Spleen (tissue), 11 donors: ENCODE measurements at regions not wholly inside any gene's neighbourhood (a gene's known extent, or its start where the extent isn't known, plus 50 kb on each side); places are given as distances from the start of the nearest gene placed in this dataset.

Experiments used
- DNase-seq: peaks from one replicate; pipeline ENCODE4 v3.0.0-alpha.2; 2020
- H3K27ac ChIP-seq, 8 donors: fragments of 200-600 bp; sonication (generic) in 7 of 8; 1 replicate in 4 of 8; 2 replicates in 4 of 8; pipeline versions ENCODE4 v1.5.0 to v1.8.0; 2016 to 2021; ENCODE audit warnings: inconsistent platforms in 4 of 8, mild to moderate bottlenecking in 4 of 8, moderate library complexity in 1 of 8
- H3K27me3 ChIP-seq, 7 donors: fragments of 200-600 bp; sonication (generic) in 6 of 7; replicated peaks in 1 of 7; 1 replicate in 4 of 7; 2 replicates in 3 of 7; pipeline versions ENCODE4 v1.5.0 to v1.8.0; 2016 to 2021; ENCODE audit warnings: inconsistent platforms in 3 of 7, mild to moderate bottlenecking in 1 of 7
- H3K36me3 ChIP-seq, 6 donors: fragments of 200-600 bp; sonication (generic) in 5 of 6; 1 replicate in 4 of 6; 2 replicates in 2 of 6; pipeline versions ENCODE4 v1.5.0 to v1.8.0; 2016 to 2021; ENCODE audit warnings: inconsistent platforms in 2 of 6
- H3K4me1 ChIP-seq, 6 donors: fragments of 200-600 bp; sonication (generic) in 5 of 6; 1 replicate in 3 of 6; 2 replicates in 3 of 6; pipeline versions ENCODE4 v1.5.0 to v1.8.0; 2016 to 2021; ENCODE audit warnings: inconsistent platforms in 3 of 6
- H3K4me3 ChIP-seq, 8 donors: fragments of 200-600 bp; sonication (generic) in 7 of 8; 1 replicate in 4 of 8; 2 replicates in 4 of 8; pipeline versions ENCODE4 v1.5.0 to v1.8.0; 2016 to 2021; ENCODE audit warnings: inconsistent platforms in 4 of 8, mild to moderate bottlenecking in 4 of 8, moderate library complexity in 2 of 8
- H3K9me3 ChIP-seq, 8 donors: fragments of 200-600 bp; sonication (generic) in 7 of 8; 1 replicate in 4 of 8; 2 replicates in 4 of 8; pipeline versions ENCODE4 v1.5.0 to v1.8.0; 2016 to 2021; ENCODE audit warnings: inconsistent platforms in 4 of 8
- CTCF ChIP-seq, 11 experiments: fragments of 200-600 bp in 7 of 11; fragments of 450-650 bp in 4 of 11; sonication (generic) in 4 of 11; IDR thresholded peaks in 8 of 11; conservative IDR thresholded peaks in 3 of 11; 1 replicate in 7 of 11; 2 replicates in 4 of 11; pipeline versions ENCODE4 v1.4.0 to v1.8.0; 2016 to 2021; ENCODE audit warnings: antibody characterized with exemption in 11 of 11, inconsistent platforms in 4 of 11, mild to moderate bottlenecking in 1 of 11
- POLR2A ChIP-seq, 3 donors: fragments of 450-650 bp; IDR thresholded peaks; one replicate each; pipeline ENCODE4 v1.5.1; 2017; ENCODE audit warnings: antibody characterized with exemption in 3 of 3, mild to moderate bottlenecking in 1 of 3
- POLR2AphosphoS5 ChIP-seq, 3 donors: sonication (generic); formaldehyde crosslinking; IDR thresholded peaks; one replicate each; pipeline ENCODE4 v1.5.1; 2017; ENCODE audit warnings: antibody characterized with exemption in 3 of 3
- WGBS, 5 donors: extraction: QIAGEN DNeasy Blood & Tissue Kit in 3 of 5; methylation state at CpG; one replicate each; pipeline versions ENCODE4 v1.1.5 to v1.1.7; 2013 to 2018; 5-methylcytosine and 5-hydroxymethylcytosine counted together
- intact Hi-C: fragments of 100-400 bp; cut with DNase I; formaldehyde crosslinking; loops from one replicate; pipeline ENCODE4 v1.15.0; 2023; ENCODE audit warnings: low total_unique reads
- donor health status: healthy with polysubstance abuse.
- donor health status: DM: no; HTN: no; CAD: no; lungs with moderate emphysema.
- donor health status: DM: no; HTN: no; CAD: no.
- donor health status: Bipolar disorder and iron deficiency.
- donor health status: healthy.
- donor health status: DM: no; HTN: no; CAD: no.
- donor health status: DM: yes; HTN: yes; CAD: no.

GRCh38 chr20:34189572-34190163, 51.6 kb upstream of the ASIP start:
- no peak for DNase-seq
- H3K27me3 ChIP-seq: peaks cover 0 to 12% (median 0%) of the 10 kb centered on the region in 7 donors
- H3K9me3 ChIP-seq: no peaks in the 10 kb centered on the region
- no peaks in the 10 kb centered on the region for H3K36me3 ChIP-seq
- H3K4me1 ChIP-seq: no peaks in the 10 kb centered on the region
- intact Hi-C loops: no loop called here
- WGBS, 5 donors: 72 to 86% (median 80%) methylated on average over 4 to 8 of the region's 8 CpGs
- TF ChIP-seq POLR2A (IDR thresholded peaks at IDR 0.05): no peak
- TF ChIP-seq CTCF (IDR thresholded peaks at IDR 0.05 in 8 of 11, conservative IDR thresholded peaks at IDR 0.05 in 3 of 11): no peak
- TF ChIP-seq POLR2AphosphoS5 (IDR thresholded peaks at IDR 0.05): no peak
- H3K4me3 ChIP-seq: no peak overlapping the region
- no peak overlapping the region for H3K27ac ChIP-seq

GRCh38 chr20:34190262-34190661, 51.0 kb upstream of the ASIP start:
- H3K9me3 ChIP-seq: no peaks in the 10 kb centered on the region
- no peak overlapping the region for H3K4me3 ChIP-seq
- TF ChIP-seq POLR2A (IDR thresholded peaks at IDR 0.05) (no peak), CTCF (IDR thresholded peaks at IDR 0.05 in 8 of 11, conservative IDR thresholded peaks at IDR 0.05 in 3 of 11) (no peak), POLR2AphosphoS5 (IDR thresholded peaks at IDR 0.05) (no peak)
- no peak overlapping the region for H3K27ac ChIP-seq
- H3K4me1 ChIP-seq: no peaks in the 10 kb centered on the region
- H3K27me3 ChIP-seq: peaks cover 0 to 12% (median 0%) of the 10 kb centered on the region in 7 donors
- intact Hi-C loops: no loop called here
- no peaks in the 10 kb centered on the region for H3K36me3 ChIP-seq
- DNase-seq: no peak
- WGBS, 5 donors: 53 to 64% (median 59%) methylated on average over 3 of the region's 3 CpGs

DNA sequence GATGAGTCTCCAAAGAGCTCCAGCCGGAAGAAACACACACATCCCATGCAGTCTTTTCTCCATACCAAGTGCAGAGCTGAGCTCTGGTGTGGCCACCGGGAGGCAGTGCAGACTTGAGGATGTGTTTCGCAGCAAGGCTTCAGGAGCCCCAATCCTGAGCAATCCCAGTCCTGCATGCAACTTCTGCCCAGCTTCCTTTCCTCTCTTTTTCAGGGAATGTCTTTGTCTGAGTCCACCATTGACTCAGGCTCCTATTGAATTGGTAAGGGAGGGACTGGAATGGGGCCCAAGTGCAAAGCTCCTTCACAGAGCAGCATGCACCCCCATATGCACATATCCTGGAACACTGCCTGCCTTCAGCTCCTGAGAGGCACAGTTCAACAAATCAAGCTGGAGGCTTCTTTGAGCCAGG, 50.5 kb upstream of the ASIP start:
- Histone ChIP-seq H3K4me1 (no peaks in the 10 kb centered on the region), H3K4me3 (no peak overlapping the region), H3K27ac (no peak overlapping the region), H3K36me3 (no peaks in the 10 kb centered on the region), H3K9me3 (no peaks in the 10 kb centered on the region), H3K27me3 (peaks cover 0 to 12% (median 0%) of the 10 kb centered on the region in 7 donors)
- 14 to 21% (median 20%) methylated on average over 3 of the region's 3 CpGs for WGBS, 5 donors
- TF ChIP-seq POLR2AphosphoS5 (IDR thresholded peaks at IDR 0.05) (no peak), CTCF (IDR thresholded peaks at IDR 0.05 in 8 of 11, conservative IDR thresholded peaks at IDR 0.05 in 3 of 11) (peak in 9 of 11 experiments; percentile 21 to 65 (median 48)), POLR2A (IDR thresholded peaks at IDR 0.05) (no peak)
- no peak for DNase-seq
- intact Hi-C loops: no loop called here
